Right hindlimb (tissue), 1 donor: ENCODE measurements at regions not wholly inside any gene's neighbourhood (a gene's known extent, or its start where the extent isn't known, plus 50 kb on each side); places are given as distances from the start of the nearest gene placed in this dataset.

Experiments
- DNase-seq: peaks from one replicate; pipeline ENCODE4 v3.0.0-alpha.2; 2018

DNA sequence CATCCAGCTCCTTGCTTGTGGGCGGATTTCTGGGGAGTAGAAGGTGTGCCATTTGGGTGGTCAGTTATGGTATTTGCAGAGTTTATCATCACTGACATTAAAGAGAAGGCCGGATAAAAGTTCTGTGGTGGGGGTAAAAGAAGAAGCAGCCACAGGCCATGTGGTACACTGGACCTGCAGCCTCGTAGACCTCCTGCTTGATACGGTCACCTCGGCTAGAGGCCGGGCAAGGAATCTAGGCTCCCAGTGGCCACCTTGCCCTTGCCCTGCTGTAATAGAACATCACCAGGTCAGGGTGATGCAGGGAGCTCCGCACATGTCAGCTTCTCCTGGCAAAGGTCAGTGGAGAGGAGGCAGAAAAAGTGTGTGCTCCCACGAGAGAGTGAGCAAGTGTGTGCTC lies 376.1 kb upstream of the IRX4 start:
- no peak for DNase-seq

GRCh38 chr5:2257326-2258244 lies 374.9 kb upstream of the IRX4 start:
- DNase-seq = no peak

DNA sequence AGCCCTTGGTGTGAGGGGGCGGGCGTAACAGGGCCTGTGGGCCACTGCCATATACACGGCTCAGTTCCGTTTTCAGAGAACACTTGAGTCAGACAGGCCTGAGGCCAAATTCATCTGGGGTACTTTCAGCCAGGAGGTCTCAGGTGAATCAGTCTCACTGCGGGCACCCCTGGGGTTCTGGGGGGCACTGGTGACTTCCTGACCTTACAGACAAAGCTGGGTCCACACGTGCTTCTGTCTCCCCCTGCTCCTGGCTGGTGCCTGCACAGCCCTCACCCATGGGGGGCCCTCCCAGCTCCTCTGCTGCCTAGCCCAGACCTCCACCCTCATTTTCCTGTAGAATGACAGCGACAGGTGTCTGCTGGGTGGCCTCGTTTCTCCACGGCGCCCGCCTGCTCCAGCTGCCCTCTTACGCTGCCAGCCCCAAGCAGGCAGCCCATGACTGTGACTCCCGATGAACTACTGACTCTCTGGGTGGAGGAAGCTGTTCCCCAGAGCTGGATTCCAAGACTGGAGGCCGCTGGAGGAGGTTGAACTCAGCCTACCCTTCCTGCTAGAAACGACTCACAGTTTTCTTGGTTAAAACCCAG lies 374.1 kb upstream of the IRX4 start:
- peak; percentile 62 for DNase-seq

GRCh38 chr5:2255915-2256690 lies 373.4 kb upstream of the IRX4 start:
- DNase-seq = no peak

- no peak for DNase-seq
Measured at GRCh38 chr5:2254880-2255750, 372.4 kb upstream of the IRX4 start.

- DNase-seq = no peak
Measured at GRCh38 chr5:2254406-2254805, 371.7 kb upstream of the IRX4 start.

DNA sequence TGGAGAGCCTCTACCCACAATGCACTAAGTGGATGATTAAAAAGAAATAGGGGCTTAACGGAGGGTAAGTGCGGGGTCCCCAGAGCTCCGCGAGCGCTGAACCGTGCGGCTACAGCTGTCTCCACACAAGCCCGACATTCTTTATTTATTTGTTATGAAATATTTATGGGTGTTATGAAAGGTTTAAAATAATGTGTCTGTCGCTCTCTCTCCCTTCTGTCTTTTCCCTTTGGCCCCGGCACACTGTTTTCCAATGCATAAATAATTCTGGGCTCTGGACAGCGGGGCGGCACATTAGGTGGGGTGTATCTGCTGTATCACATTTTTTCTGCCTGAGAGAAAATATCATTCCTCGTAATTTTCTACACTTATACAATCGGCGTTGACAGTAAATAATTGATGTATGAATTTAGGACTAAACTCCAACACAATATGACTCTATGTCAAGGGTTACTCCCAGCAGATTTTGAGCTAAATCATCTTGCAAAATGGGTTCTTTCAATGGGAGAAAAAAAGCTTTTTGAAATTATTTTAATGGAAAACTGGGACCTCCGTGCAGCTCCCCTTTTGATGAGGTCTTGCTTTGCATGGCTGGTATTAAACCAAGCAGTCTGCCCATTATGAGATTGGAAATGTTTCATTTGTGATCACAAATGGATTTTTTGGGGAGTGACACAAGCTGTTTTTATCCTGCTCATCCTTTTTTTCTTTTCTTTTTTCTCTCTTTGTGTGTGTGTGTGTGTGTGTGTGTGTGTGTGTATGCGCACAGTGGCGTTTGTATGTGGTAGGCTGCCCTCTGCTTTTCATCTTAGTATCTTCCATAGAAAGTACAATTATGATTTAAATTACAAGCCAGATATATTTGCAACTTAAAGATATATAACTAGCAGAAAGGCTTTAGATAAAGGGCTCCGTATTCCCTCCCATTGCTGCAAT lies 370.6 kb upstream of the IRX4 start:
- no peak for DNase-seq

GRCh38 chr5:2251751-2252150 lies 369.0 kb upstream of the IRX4 start:
- DNase-seq = no peak

DNA sequence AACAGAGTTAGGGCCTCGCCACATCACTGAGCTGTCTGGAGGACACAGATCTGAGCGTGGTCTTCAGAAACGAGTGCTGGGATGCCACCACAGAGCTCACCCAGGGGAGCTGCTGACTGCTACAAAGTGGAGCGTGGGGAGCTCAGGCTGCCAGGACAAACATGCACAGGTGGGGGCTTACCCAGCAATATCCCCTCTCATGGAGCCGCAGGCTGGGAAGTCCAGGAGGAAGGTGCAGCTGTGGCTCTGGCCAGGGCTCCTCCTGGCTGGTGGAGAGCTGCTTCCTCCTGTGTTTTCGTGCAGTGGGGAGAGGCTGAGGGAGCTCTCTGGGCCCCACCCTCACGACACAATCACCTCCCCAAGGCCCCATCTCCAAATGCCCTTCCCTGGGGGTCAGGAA lies 368.6 kb upstream of the IRX4 start:
- DNase-seq = no peak

- no peak for DNase-seq
Measured at GRCh38 chr5:2250365-2250950, 367.7 kb upstream of the IRX4 start.

DNA sequence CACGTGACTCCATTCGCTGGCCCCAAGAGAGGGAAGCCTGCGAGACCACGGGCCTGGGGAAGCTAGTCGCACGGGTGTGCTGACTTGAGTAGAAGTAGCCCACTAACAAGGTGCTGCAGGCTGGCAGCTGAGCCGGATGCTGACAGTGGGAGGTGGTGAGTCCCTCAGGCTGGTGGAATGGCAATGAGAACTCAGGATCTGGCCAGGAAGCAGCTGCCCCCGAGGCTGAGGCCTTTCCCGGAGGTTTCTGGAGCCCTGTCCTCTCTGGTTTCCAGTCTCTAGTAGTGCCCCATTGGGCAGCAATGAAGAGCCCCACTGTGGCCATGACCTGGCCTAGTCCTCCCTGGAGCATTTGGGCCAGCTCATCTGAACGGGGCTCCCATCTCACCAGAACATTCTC lies 366.7 kb upstream of the IRX4 start:
- DNase-seq = no peak

DNA sequence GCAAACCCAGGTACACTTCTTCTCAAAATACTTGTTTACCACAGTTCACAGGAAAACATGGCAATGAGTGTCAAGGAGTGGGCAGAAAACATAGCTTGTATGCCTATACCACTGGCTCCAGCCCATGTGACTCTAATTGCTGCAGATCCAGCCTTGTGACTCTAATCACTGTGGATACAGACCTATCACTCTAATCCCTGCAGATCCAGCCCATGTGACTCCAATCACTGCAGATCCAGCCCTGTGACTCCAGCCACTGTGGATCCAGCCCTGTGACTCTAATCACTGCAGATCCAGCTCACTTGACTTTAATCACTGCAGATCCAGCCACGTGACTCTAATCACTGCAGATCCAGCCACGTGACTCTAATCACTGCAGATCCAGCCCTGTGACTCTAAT lies 366.3 kb upstream of the IRX4 start:
- no peak for DNase-seq

- no peak for DNase-seq
Measured at GRCh38 chr5:2242539-2242938, 359.8 kb upstream of the IRX4 start.

DNA sequence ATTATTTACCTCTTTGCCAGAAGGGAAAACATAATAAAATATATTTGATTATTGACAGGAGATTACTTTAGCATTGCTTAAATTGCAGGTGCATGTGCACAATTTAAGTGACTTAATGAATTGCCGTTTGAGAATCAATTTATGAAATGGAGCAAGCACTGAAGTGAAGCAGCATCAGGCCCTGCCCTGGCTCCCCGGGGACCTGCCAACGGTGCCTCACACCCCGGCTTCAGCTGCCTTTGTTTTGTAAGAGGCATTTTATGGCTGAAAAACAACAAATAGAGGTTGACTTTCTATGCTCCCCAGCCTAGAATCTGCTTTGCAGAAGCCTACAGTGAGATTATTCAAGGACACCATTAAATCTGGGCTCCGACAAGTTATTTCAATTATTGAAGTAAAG lies 359.1 kb upstream of the IRX4 start:
- DNase-seq = no peak

DNA sequence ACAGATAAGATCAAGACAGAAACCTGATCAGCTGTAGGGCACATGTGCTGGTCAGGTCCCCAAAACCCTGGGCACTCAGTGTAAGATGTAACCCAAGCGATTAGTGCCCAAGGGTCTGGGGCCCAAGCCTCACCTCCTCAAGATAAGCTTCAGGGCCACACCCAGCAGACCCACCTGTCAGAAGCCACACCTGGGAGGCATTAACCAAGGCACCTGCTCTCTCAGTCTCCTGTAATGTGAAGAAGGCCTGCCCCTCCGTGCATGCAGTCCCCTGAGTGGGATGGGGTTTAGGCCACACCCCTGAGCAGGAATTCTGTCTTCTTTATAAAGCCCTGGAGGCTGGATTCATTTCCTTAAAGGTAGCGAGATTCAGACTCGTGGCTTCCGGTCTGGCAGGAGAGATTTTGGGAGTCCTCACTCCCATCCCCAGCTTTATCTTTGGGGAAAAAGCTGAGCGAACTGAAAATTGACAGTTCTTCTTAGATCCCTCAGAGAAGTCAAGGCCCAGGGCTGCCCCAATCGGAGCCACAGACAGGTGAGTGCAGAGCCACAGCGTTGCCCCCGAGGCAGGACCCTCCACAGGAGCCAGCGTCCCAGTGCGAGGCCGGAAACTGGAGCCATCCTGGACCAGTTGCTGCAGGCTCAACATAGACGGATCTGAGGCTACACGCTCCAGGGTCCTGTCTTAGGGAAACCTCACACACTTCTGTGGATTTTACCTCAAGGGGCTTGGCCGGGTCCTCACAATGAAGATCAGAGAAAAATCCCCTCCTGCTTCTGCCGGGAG lies 357.6 kb upstream of the IRX4 start:
- DNase-seq = no peak

GRCh38 chr5:2239201-2239910 lies 356.6 kb upstream of the IRX4 start:
- no peak for DNase-seq

DNA sequence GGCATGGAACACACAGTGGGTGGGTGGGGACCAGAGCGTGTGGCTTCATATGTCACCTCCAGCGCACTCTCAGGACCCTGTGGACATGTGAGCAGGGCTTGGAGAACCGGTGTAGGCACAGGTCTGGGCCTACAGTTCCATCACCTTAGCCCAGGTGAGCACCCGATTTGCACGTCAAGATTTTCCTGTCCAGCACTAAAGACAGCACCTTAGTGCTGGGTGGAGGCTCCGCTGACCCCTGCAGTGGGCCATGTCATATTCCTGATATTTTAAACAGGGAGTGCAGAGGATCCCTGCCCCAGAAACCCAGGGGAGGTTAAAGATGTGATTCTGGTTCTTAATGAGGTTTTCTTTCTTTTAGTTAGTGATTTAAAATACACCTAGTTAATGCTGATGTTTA lies 356.0 kb upstream of the IRX4 start:
- no peak for DNase-seq

DNA sequence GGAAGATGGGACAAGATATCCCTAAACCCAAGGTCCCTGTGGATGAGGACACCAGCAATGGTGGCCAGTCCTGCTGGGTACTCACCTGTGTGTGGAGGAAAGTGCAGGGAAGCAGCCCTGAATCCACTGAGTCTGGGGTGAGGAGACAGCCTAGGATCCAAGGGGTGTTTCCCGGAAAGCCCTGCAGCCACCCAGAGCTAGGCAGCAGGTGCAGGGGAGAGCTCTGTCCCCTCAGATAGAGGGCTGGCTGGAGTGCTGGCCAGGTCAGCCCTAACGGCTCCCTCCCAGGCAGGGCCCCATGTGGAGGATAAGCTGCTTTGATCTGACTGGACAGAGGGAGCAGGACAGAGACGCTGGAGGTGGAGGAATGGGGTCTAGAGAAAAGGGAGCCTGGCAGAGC lies 344.7 kb upstream of the IRX4 start:
- no peak for DNase-seq

DNA sequence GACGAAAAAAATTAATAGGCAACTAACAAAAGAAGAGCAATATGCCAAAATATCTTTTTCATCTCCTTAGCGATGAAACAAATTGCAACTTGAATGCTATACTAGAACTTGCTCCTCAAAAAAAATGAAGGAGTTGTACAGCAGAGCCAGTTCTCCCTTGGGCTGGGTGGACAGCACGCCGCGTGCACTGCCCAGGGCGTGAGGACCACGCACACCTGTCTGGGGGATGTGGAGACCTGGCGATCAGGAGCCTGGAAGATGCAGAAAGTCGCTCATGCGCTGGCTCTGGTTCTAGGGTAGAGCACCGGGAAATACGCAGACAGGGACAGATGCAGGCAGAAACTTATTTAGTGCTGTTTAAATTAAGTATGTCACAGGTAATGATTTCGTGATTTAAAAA lies 342.0 kb upstream of the IRX4 start:
- no peak for DNase-seq

GRCh38 chr5:2223303-2223702 lies 340.6 kb upstream of the IRX4 start:
- no peak for DNase-seq
